GM23248 (cell line): ENCODE measurements at regions not wholly inside any gene's neighbourhood (a gene's known extent, or its start where the extent isn't known, plus 50 kb on each side); places are given as distances from the start of the nearest gene placed in this dataset.

Experiments used
- DNase-seq: peaks from one replicate; pipeline ENCODE4 v3.0.0-alpha.2; 2015
- H2AFZ ChIP-seq: fragments of 200-600 bp; sonication (generic); 2 replicates; pipeline ENCODE4 v1.6.1; 2016; ENCODE audit warnings: antibody characterized with exemption
- H3F3A ChIP-seq: fragments of 200-600 bp; sonication (generic); 2 replicates; pipeline ENCODE4 v1.6.1; 2016; ENCODE audit warnings: mild to moderate bottlenecking, antibody characterized with exemption, mixed run types; ENCODE audit not compliant: insufficient read depth
- H3K27ac ChIP-seq: fragments of 200-600 bp; sonication (generic); 2 replicates; pipeline ENCODE4 v1.5.1; 2016; ENCODE audit warnings: mild to moderate bottlenecking
- H3K27me3 ChIP-seq: fragments of 200-600 bp; sonication (generic); replicated peaks from 2 replicates; pipeline ENCODE4 v1.6.1; 2016; ENCODE audit warnings: mild to moderate bottlenecking; ENCODE audit not compliant: insufficient read depth
- H3K36me3 ChIP-seq: fragments of 200-600 bp; sonication (generic); 2 replicates; pipeline ENCODE4 v1.6.1; 2016; ENCODE audit warnings: low read depth, mild to moderate bottlenecking
- H3K4me1 ChIP-seq: fragments of 200-600 bp; sonication (generic); 2 replicates; pipeline ENCODE4 v1.6.1; 2016; ENCODE audit warnings: mild to moderate bottlenecking; ENCODE audit not compliant: insufficient read depth
- H3K4me2 ChIP-seq: fragments of 200-600 bp; sonication (generic); one replicate; pipeline ENCODE4 v1.6.1; 2016; ENCODE audit warnings: mild to moderate bottlenecking; ENCODE audit not compliant: unreplicated experiment
- H3K4me3 ChIP-seq: fragments of 200-600 bp; sonication (generic); 2 replicates; pipeline ENCODE4 v1.5.1; 2016; ENCODE audit warnings: mild to moderate bottlenecking
- H3K79me2 ChIP-seq: fragments of 200-600 bp; sonication (generic); 2 replicates; pipeline ENCODE4 v1.6.1; 2016; ENCODE audit warnings: mild to moderate bottlenecking; ENCODE audit not compliant: insufficient read depth
- H3K9ac ChIP-seq: fragments of 200-600 bp; sonication (generic); 2 replicates; pipeline ENCODE4 v1.6.1; 2016; ENCODE audit warnings: mild to moderate bottlenecking
- H3K9me2 ChIP-seq: fragments of 200-600 bp; sonication (generic); 2 replicates; pipeline ENCODE4 v1.6.1; 2016; ENCODE audit warnings: mixed run types, mild to moderate bottlenecking, moderate library complexity; ENCODE audit not compliant: insufficient read depth
- H3K9me3 ChIP-seq: fragments of 200-600 bp; sonication (generic); one replicate; pipeline ENCODE4 v1.6.1; 2017; ENCODE audit warnings: low read depth
- H4K20me1 ChIP-seq: fragments of 200-600 bp; sonication (generic); 2 replicates; pipeline ENCODE4 v1.6.0; 2016; ENCODE audit not compliant: insufficient read depth
- EZH2 ChIP-seq: fragments of 200-600 bp; sonication (generic); IDR thresholded peaks from 2 replicates; pipeline ENCODE4 v1.6.1; 2018; ENCODE audit warnings: antibody characterized with exemption, mild to moderate bottlenecking; ENCODE audit not compliant: insufficient read depth, poor library complexity, severe bottlenecking
- EZH2phosphoT487 ChIP-seq: fragments of 200-600 bp; sonication (generic); IDR thresholded peaks from 2 replicates; pipeline ENCODE4 v1.6.1; 2018; ENCODE audit warnings: antibody characterized with exemption, moderate library complexity, mild to moderate bottlenecking, low read depth; ENCODE audit not compliant: insufficient read depth
- WGBS, 2 experiments: methylation state at CpG; one replicate each; pipeline ENCODE4 v1.1.6; 2015 to 2017; ENCODE audit warnings: low lambda C conversion rate in 2 of 2, low coverage in 1 of 2; ENCODE audit errors: missing lambda C conversion rate in 2 of 2; 5-methylcytosine and 5-hydroxymethylcytosine counted together
- in situ Hi-C: fragments of 300-500 bp; cut with MboI; formaldehyde crosslinking; loops from 2 replicates; pipeline ENCODE4 v1.15.0; 2020

GRCh38 chr13:99802416-99802815, 169.2 kb downstream of the ZIC5 start:
- H4K20me1 ChIP-seq = no peaks in the 10 kb centered on the region
- TF ChIP-seq EZH2 = no peak
- no peak for TF ChIP-seq EZH2phosphoT487
- no peaks in the 10 kb centered on the region for H3K9me2 ChIP-seq
- no peaks in the 10 kb centered on the region for H3K79me2 ChIP-seq
- H3K4me2 ChIP-seq = no peak overlapping the region
- H3K9me3 ChIP-seq = no peaks in the 10 kb centered on the region
- H3K9ac ChIP-seq = no peak overlapping the region
- no peak for DNase-seq
- no peaks in the 10 kb centered on the region for H3F3A ChIP-seq
- H3K4me3 ChIP-seq = no peak overlapping the region
- no peak overlapping the region for H2AFZ ChIP-seq
- no peaks in the 10 kb centered on the region for H3K36me3 ChIP-seq
- no peaks in the 10 kb centered on the region for H3K4me1 ChIP-seq
- H3K27me3 ChIP-seq = no peaks in the 10 kb centered on the region
- in situ Hi-C loops = no loop called here
- no peak overlapping the region for H3K27ac ChIP-seq

GRCh38 chr13:99800951-99801350, 170.6 kb downstream of the ZIC5 start:
- no peaks in the 10 kb centered on the region for H3F3A ChIP-seq
- no peak overlapping the region for H3K9ac ChIP-seq
- no peak overlapping the region for H3K4me2 ChIP-seq
- H3K27me3 ChIP-seq = no peaks in the 10 kb centered on the region
- H3K9me2 ChIP-seq = no peaks in the 10 kb centered on the region
- no peak overlapping the region for H3K4me3 ChIP-seq
- no peak overlapping the region for H3K27ac ChIP-seq
- H2AFZ ChIP-seq = no peak overlapping the region
- no peaks in the 10 kb centered on the region for H3K4me1 ChIP-seq
- TF ChIP-seq EZH2 = no peak
- no peak for TF ChIP-seq EZH2phosphoT487
- no peaks in the 10 kb centered on the region for H3K9me3 ChIP-seq
- no peaks in the 10 kb centered on the region for H4K20me1 ChIP-seq
- DNase-seq = no peak
- no peaks in the 10 kb centered on the region for H3K36me3 ChIP-seq
- WGBS, 2 experiments = 18 to 21% methylated on average over 4 of the region's 4 CpGs
- in situ Hi-C loops = no loop called here
- no peaks in the 10 kb centered on the region for H3K79me2 ChIP-seq

GRCh38 chr13:99800011-99800410, 171.6 kb downstream of the ZIC5 start:
- H3K9me2 ChIP-seq = no peaks in the 10 kb centered on the region
- in situ Hi-C loops = no loop called here
- H3K4me1 ChIP-seq = no peaks in the 10 kb centered on the region
- H3K36me3 ChIP-seq = no peaks in the 10 kb centered on the region
- H3K9ac ChIP-seq = no peak overlapping the region
- H3K4me3 ChIP-seq = no peak overlapping the region
- H3F3A ChIP-seq = no peaks in the 10 kb centered on the region
- H4K20me1 ChIP-seq = no peaks in the 10 kb centered on the region
- no peaks in the 10 kb centered on the region for H3K9me3 ChIP-seq
- no peak for TF ChIP-seq EZH2phosphoT487
- H3K27me3 ChIP-seq = no peaks in the 10 kb centered on the region
- H2AFZ ChIP-seq = no peak overlapping the region
- no peak overlapping the region for H3K4me2 ChIP-seq
- H3K79me2 ChIP-seq = no peaks in the 10 kb centered on the region
- WGBS, 2 experiments = 67 to 69% methylated on average over 3 of the region's 3 CpGs
- no peak overlapping the region for H3K27ac ChIP-seq
- DNase-seq = no peak

- Histone ChIP-seq H3K9ac (no peak overlapping the region), H3K36me3 (no peaks in the 10 kb centered on the region), H2AFZ (no peak overlapping the region), H3K4me2 (no peak overlapping the region), H3K79me2 (no peaks in the 10 kb centered on the region), H3K27ac (no peak overlapping the region), H3K4me1 (no peaks in the 10 kb centered on the region), H3F3A (no peaks in the 10 kb centered on the region), H3K27me3 (no peaks in the 10 kb centered on the region), H3K4me3 (no peak overlapping the region), H3K9me2 (no peaks in the 10 kb centered on the region), H4K20me1 (no peaks in the 10 kb centered on the region), H3K9me3 (no peaks in the 10 kb centered on the region)
- DNase-seq = no peak
- TF ChIP-seq EZH2phosphoT487 (no peak), EZH2 (no peak)
- in situ Hi-C loops = no loop called here
- WGBS, 2 experiments = 40 to 43% methylated on average over 4 of the region's 4 CpGs
Measured at GRCh38 chr13:99798756-99799155, 172.8 kb downstream of the ZIC5 start.

- no peaks in the 10 kb centered on the region for H3K36me3 ChIP-seq
- H3K4me1 ChIP-seq = no peaks in the 10 kb centered on the region
- DNase-seq = no peak
- in situ Hi-C loops = no loop called here
- no peaks in the 10 kb centered on the region for H3F3A ChIP-seq
- H3K4me3 ChIP-seq = no peak overlapping the region
- H4K20me1 ChIP-seq = no peaks in the 10 kb centered on the region
- WGBS, 2 experiments = 25 to 29% methylated on average over 2 of the region's 2 CpGs
- no peaks in the 10 kb centered on the region for H3K9me3 ChIP-seq
- no peaks in the 10 kb centered on the region for H3K9me2 ChIP-seq
- H3K4me2 ChIP-seq = no peak overlapping the region
- H3K79me2 ChIP-seq = no peaks in the 10 kb centered on the region
- H3K9ac ChIP-seq = no peak overlapping the region
- H3K27ac ChIP-seq = no peak overlapping the region
- no peak for TF ChIP-seq EZH2
- TF ChIP-seq EZH2phosphoT487 = no peak
- H3K27me3 ChIP-seq = no peaks in the 10 kb centered on the region
- H2AFZ ChIP-seq = no peak overlapping the region
Measured at GRCh38 chr13:99797691-99798090, 173.9 kb downstream of the ZIC5 start.
